ENCODE measurements at regions not wholly inside any gene's neighbourhood (a gene's known extent, or its start where the extent isn't known, plus 50 kb on each side); places are given as distances from the start of the nearest gene placed in this dataset.

DNA sequence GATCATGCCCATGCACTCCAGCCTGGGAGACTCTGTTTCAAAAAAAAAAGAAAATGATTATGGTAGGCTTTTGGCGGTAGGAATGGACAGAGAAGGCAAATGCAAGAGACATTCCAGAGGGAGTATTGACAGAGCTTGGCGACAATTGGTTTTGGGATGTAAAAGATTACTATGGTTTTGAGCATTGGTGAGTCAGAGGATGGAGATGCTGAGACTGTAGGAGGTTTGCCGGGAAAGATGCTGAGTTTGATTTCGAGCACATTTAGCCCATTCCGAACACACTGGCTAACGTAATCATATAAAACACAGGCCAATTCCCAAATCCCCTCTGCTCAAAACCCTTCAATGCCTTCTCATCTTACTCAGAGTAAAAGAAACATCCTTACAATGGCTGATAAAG, 161.6 kb upstream of the MKLN1 start:
- 100% methylated on average over 4 of the region's 6 CpGs for WGBS (ENCODE audit: insufficient coverage)
- Mint-ChIP-seq H3K27me3 (peaks cover 0 to 3% of the 10 kb centered on the region in 2 donors), H3K27ac (no peak overlapping the region), H3K4me3 (no peak overlapping the region), H3K4me1 (no peaks in the 10 kb centered on the region), H3K36me3 (no peaks in the 10 kb centered on the region), H3K9me3 (no peaks in the 10 kb centered on the region)
- H3K27ac ChIP-seq (ENCODE audit: low read length), result no peak overlapping the region
- H3K4me3 ChIP-seq (ENCODE audit: control insufficient read depth in 1 of 2, extremely low read depth in 1 of 2, low read length in 1 of 2), result no peak overlapping the region
- peaks cover 0 to 4% of the 10 kb centered on the region in 2 experiments for H3K27me3 ChIP-seq (replicated peaks in 1 of 2; ENCODE audit: control insufficient read depth in 2 of 2, extremely low read depth in 1 of 2, insufficient read depth in 2 of 2, low read length in 1 of 2)
- no peak for ATAC-seq (replicated peaks in 1 of 4)
- no peaks in the 10 kb centered on the region for H3K9me3 ChIP-seq
- no peaks in the 10 kb centered on the region for H3K4me1 ChIP-seq (ENCODE audit: control insufficient read depth in 1 of 2, extremely low read depth in 1 of 2, insufficient read depth in 2 of 2, low read length in 2 of 2)
- H3K36me3 ChIP-seq (ENCODE audit: control insufficient read depth in 2 of 2, extremely low read depth in 1 of 2, insufficient read depth in 1 of 2, low read length in 1 of 2), result no peaks in the 10 kb centered on the region
- no peak for DNase-seq
- ChIA-PET CTCF (interaction anchor here in 1 of 2 donors (0.6 kb wide), 1 partner anchor 36 kb away, joined by 10 read pairs; no protein-coding TSS in a partner anchor), POLR2A (no interaction called here)

GRCh38 chr7:131170440-131171271, 157.0 kb upstream of the MKLN1 start:
- Histone ChIP-seq H3K27me3 (replicated peaks in 1 of 2; ENCODE audit: control insufficient read depth in 2 of 2, extremely low read depth in 1 of 2, insufficient read depth in 2 of 2, low read length in 1 of 2) (peaks cover 0 to 6% of the 10 kb centered on the region in 2 experiments), H3K4me3 (ENCODE audit: control insufficient read depth in 1 of 2, extremely low read depth in 1 of 2, low read length in 1 of 2) (no peak overlapping the region), H3K4me1 (ENCODE audit: control insufficient read depth in 1 of 2, extremely low read depth in 1 of 2, insufficient read depth in 2 of 2, low read length in 2 of 2) (no peaks in the 10 kb centered on the region), H3K9me3 (no peaks in the 10 kb centered on the region), H3K36me3 (ENCODE audit: control insufficient read depth in 2 of 2, extremely low read depth in 1 of 2, insufficient read depth in 1 of 2, low read length in 1 of 2) (no peaks in the 10 kb centered on the region), H3K27ac (ENCODE audit: low read length) (no peak overlapping the region)
- Mint-ChIP-seq H3K9me3 (no peaks in the 10 kb centered on the region), H3K4me1 (no peaks in the 10 kb centered on the region), H3K4me3 (no peak overlapping the region), H3K27ac (no peak overlapping the region), H3K27me3 (peaks cover 0 to 3% of the 10 kb centered on the region in 2 donors), H3K36me3 (no peaks in the 10 kb centered on the region)
- DNase-seq (no peak), ATAC-seq (replicated peaks in 1 of 4) (no peak)
- POLR2A ChIA-PET, result interaction anchor here in 1 of 2 donors (0.6 kb wide), 1 partner anchor 190 kb away, joined by 3 read pairs; no protein-coding TSS in a partner anchor
- CTCF ChIA-PET, result no interaction called here
- WGBS (ENCODE audit: insufficient coverage), result no CpG with 5 or more reads among the region's 2 CpGs

- H3K36me3 Mint-ChIP-seq, result no peaks in the 10 kb centered on the region
- WGBS (ENCODE audit: insufficient coverage), result 79% methylated on average over 2 of the region's 11 CpGs
- H3K4me1 Mint-ChIP-seq, result no peaks in the 10 kb centered on the region
- H3K4me1 ChIP-seq (ENCODE audit: control insufficient read depth in 1 of 2, extremely low read depth in 1 of 2, insufficient read depth in 2 of 2, low read length in 2 of 2), result no peaks in the 10 kb centered on the region
- CTCF ChIA-PET, result interaction anchor here in 1 of 2 donors (0.7 kb wide), 1 partner anchor 28 kb away, joined by 3 read pairs; no protein-coding TSS in a partner anchor
- ATAC-seq (replicated peaks in 1 of 4), result no peak
- no peak for DNase-seq
- POLR2A ChIA-PET, result interaction anchor here in 1 of 2 donors (0.6 kb wide), 1 partner anchor 119 kb away, joined by 3 read pairs; no protein-coding TSS in a partner anchor
- peaks cover 0 to 3% of the 10 kb centered on the region in 2 donors for H3K27me3 Mint-ChIP-seq
- peaks cover 0 to 6% of the 10 kb centered on the region in 2 experiments for H3K27me3 ChIP-seq (replicated peaks in 1 of 2; ENCODE audit: control insufficient read depth in 2 of 2, extremely low read depth in 1 of 2, insufficient read depth in 2 of 2, low read length in 1 of 2)
- no peak overlapping the region for H3K4me3 Mint-ChIP-seq
- no peaks in the 10 kb centered on the region for H3K36me3 ChIP-seq (ENCODE audit: control insufficient read depth in 2 of 2, extremely low read depth in 1 of 2, insufficient read depth in 1 of 2, low read length in 1 of 2)
- H3K9me3 ChIP-seq, result no peaks in the 10 kb centered on the region
- H3K27ac ChIP-seq (ENCODE audit: low read length), result no peak overlapping the region
- H3K27ac Mint-ChIP-seq, result no peak overlapping the region
- H3K9me3 Mint-ChIP-seq, result no peaks in the 10 kb centered on the region
- H3K4me3 ChIP-seq (ENCODE audit: control insufficient read depth in 1 of 2, extremely low read depth in 1 of 2, low read length in 1 of 2), result no peak overlapping the region
Observed at GRCh38 chr7:131173145-131173890, 154.4 kb upstream of the MKLN1 start.

DNA sequence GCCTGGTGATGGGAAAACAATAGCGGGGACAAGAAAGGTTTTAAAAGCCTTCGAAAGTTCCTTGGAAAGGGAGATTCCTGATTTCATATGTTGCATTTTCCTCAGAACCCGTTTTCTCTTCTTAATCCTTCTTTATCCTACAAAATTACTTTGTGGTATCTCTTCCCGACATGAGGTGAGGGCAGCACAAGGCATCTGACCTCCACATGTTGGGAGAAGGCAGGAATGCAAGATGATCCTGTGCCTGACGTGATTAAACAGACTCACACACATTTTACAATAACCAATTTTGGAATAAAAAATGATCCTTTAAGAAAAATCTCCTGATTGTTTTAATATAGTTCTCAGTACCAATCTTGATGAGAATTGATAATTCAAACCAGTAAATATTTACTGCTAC, 153.3 kb upstream of the MKLN1 start:
- no peaks in the 10 kb centered on the region for H3K9me3 ChIP-seq
- H3K9me3 Mint-ChIP-seq, result no peaks in the 10 kb centered on the region
- ATAC-seq (replicated peaks in 1 of 4), result no peak
- no peak overlapping the region for H3K4me3 ChIP-seq (ENCODE audit: control insufficient read depth in 1 of 2, extremely low read depth in 1 of 2, low read length in 1 of 2)
- no peak overlapping the region for H3K27ac Mint-ChIP-seq
- no peak overlapping the region for H3K4me3 Mint-ChIP-seq
- no peak overlapping the region for H3K27ac ChIP-seq (ENCODE audit: low read length)
- H3K27me3 ChIP-seq (replicated peaks in 1 of 2; ENCODE audit: control insufficient read depth in 2 of 2, extremely low read depth in 1 of 2, insufficient read depth in 2 of 2, low read length in 1 of 2), result peaks cover 0 to 2% of the 10 kb centered on the region in 2 experiments
- H3K27me3 Mint-ChIP-seq, result peaks cover 0 to 3% of the 10 kb centered on the region in 2 donors
- ChIA-PET CTCF (no interaction called here), POLR2A (no interaction called here)
- WGBS (ENCODE audit: insufficient coverage), result no CpG with 5 or more reads among the region's 5 CpGs
- no peak for DNase-seq
- no peaks in the 10 kb centered on the region for H3K4me1 Mint-ChIP-seq
- no peaks in the 10 kb centered on the region for H3K36me3 ChIP-seq (ENCODE audit: control insufficient read depth in 2 of 2, extremely low read depth in 1 of 2, insufficient read depth in 1 of 2, low read length in 1 of 2)
- no peaks in the 10 kb centered on the region for H3K36me3 Mint-ChIP-seq
- H3K4me1 ChIP-seq (ENCODE audit: control insufficient read depth in 1 of 2, extremely low read depth in 1 of 2, insufficient read depth in 2 of 2, low read length in 2 of 2), result no peaks in the 10 kb centered on the region

DNA sequence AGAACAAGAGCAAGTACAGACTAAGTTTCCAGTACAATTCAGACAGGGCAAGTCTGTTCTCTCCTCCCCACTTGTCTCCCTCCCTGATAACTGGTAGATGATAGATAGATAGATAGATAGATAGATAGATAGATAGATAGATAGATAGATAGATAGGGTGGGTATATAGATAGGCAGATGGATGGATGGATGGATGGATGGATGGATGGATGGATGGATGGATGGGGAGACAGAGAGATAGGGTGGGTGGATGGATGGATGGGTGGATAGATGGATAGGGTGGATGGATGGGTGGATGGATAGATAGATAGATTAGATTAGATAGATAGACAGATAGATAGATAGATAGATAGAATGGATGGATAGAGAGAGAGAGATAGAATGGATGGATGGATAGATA, 152.8 kb upstream of the MKLN1 start:
- H3K9me3 Mint-ChIP-seq, result no peaks in the 10 kb centered on the region
- POLR2A ChIA-PET, result no interaction called here
- H3K4me3 Mint-ChIP-seq, result no peak overlapping the region
- Histone ChIP-seq H3K27ac (ENCODE audit: low read length) (no peak overlapping the region), H3K4me3 (ENCODE audit: control insufficient read depth in 1 of 2, extremely low read depth in 1 of 2, low read length in 1 of 2) (no peak overlapping the region), H3K4me1 (ENCODE audit: control insufficient read depth in 1 of 2, extremely low read depth in 1 of 2, insufficient read depth in 2 of 2, low read length in 2 of 2) (no peaks in the 10 kb centered on the region), H3K27me3 (replicated peaks in 1 of 2; ENCODE audit: control insufficient read depth in 2 of 2, extremely low read depth in 1 of 2, insufficient read depth in 2 of 2, low read length in 1 of 2) (peaks cover 0 to 2% of the 10 kb centered on the region in 2 experiments), H3K36me3 (ENCODE audit: control insufficient read depth in 2 of 2, extremely low read depth in 1 of 2, insufficient read depth in 1 of 2, low read length in 1 of 2) (no peaks in the 10 kb centered on the region), H3K9me3 (no peaks in the 10 kb centered on the region)
- H3K4me1 Mint-ChIP-seq, result no peaks in the 10 kb centered on the region
- H3K27ac Mint-ChIP-seq, result no peak overlapping the region
- DNase-seq (no peak), ATAC-seq (replicated peaks in 1 of 4) (no peak)
- no peaks in the 10 kb centered on the region for H3K36me3 Mint-ChIP-seq
- peaks cover 0 to 1% of the 10 kb centered on the region in 2 donors for H3K27me3 Mint-ChIP-seq
- CTCF ChIA-PET, result no interaction called here

GRCh38 chr7:131182446-131183058, 145.1 kb upstream of the MKLN1 start:
- H3K4me3 Mint-ChIP-seq, result no peak overlapping the region
- peaks cover 16 to 28% (median 24%) of the 10 kb centered on the region in 3 donors for H3K4me1 Mint-ChIP-seq
- DNase-seq, result no peak
- peak overlapping the region; percentile 16 to 69 for H3K27ac Mint-ChIP-seq
- no peaks in the 10 kb centered on the region for H3K27me3 ChIP-seq (replicated peaks in 1 of 2; ENCODE audit: control insufficient read depth in 2 of 2, extremely low read depth in 1 of 2, insufficient read depth in 2 of 2, low read length in 1 of 2)
- whole genome bisulfite sequencing (ENCODE audit: insufficient coverage), result 90% methylated on average over 1 of the region's 2 CpGs
- H3K4me1 ChIP-seq (ENCODE audit: control insufficient read depth in 1 of 2, extremely low read depth in 1 of 2, insufficient read depth in 2 of 2, low read length in 2 of 2), result peaks cover 0 to 16% of the 10 kb centered on the region in 2 experiments
- H3K36me3 Mint-ChIP-seq, result no peaks in the 10 kb centered on the region
- no peaks in the 10 kb centered on the region for H3K9me3 ChIP-seq
- CTCF ChIA-PET, result no interaction called here
- no peaks in the 10 kb centered on the region for H3K36me3 ChIP-seq (ENCODE audit: control insufficient read depth in 2 of 2, extremely low read depth in 1 of 2, insufficient read depth in 1 of 2, low read length in 1 of 2)
- ATAC-seq (replicated peaks in 1 of 4), result no peak
- H3K27me3 Mint-ChIP-seq, result no peaks in the 10 kb centered on the region
- H3K27ac ChIP-seq (ENCODE audit: low read length), result no peak overlapping the region
- H3K9me3 Mint-ChIP-seq, result no peaks in the 10 kb centered on the region
- POLR2A ChIA-PET, result interaction anchor here in 1 of 2 donors (0.6 kb wide), 1 partner anchor 76 kb away, joined by 8 read pairs; no protein-coding TSS in a partner anchor
- H3K4me3 ChIP-seq (ENCODE audit: control insufficient read depth in 1 of 2, extremely low read depth in 1 of 2, low read length in 1 of 2), result no peak overlapping the region

Data from T-cell (primary cell).